Amniotic epithelial cell (primary cell): ENCODE measurements at regions not wholly inside any gene's neighbourhood (a gene's known extent, or its start where the extent isn't known, plus 50 kb on each side); places are given as distances from the start of the nearest gene placed in this dataset.

Experiments
- DNase-seq: peaks from one replicate; pipeline ENCODE4 v3.0.0-alpha.2; 2010; ENCODE audit warnings: low read depth

GRCh38 chr4:137676357-137676998 lies 144.2 kb upstream of the PCDH18 start:
- no peak for DNase-seq

DNA sequence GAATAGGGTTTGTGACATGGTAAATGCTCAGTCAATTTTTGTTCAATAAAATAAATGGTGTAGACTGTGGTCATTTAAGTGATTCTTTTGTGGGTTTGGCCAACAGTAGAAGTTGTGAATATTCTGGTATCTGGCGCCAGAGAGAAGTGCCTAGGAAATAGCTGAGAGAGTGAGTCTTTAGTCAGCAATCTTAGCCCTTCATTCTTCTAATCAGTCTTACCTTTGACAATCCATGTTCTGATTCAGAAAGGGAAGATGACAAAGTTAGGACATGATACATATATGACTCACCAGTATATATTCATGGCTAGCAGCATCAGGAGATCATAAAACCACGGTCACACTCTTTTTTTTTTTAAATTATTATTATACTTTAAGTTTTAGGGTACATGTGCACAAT lies 141.8 kb upstream of the PCDH18 start:
- peak; percentile 24 for DNase-seq

GRCh38 chr4:137668885-137669545 lies 136.7 kb upstream of the PCDH18 start:
- DNase-seq: no peak

DNA sequence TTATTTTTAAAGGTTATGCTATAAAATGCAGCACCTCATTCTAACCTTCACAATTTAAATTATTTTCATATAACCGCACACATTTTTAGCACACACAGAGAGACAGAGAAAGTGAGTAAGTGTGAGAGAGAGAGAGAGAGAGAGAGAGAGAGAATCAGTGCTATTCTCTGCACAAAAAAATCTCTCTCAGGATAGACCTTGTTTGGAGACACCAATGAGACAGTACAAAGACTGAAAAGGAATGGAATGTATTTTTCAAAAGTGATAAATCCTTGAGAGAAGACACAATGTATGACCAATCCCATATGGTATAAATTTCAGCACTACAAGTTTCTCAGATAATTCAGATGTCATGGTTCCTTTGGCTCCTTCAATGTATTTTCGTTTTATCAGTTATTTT lies 132.1 kb upstream of the PCDH18 start:
- DNase-seq: peak; percentile 19

- peak; percentile 53 for DNase-seq
Observed at GRCh38 chr4:137664046-137664387, 131.7 kb upstream of the PCDH18 start.

- DNase-seq: peak; percentile 32
Observed at GRCh38 chr4:137663251-137664045, 131.2 kb upstream of the PCDH18 start.

- DNase-seq: no peak
Observed at GRCh38 chr4:137661693-137662092, 129.4 kb upstream of the PCDH18 start.

GRCh38 chr4:137660211-137660610 lies 127.9 kb upstream of the PCDH18 start:
- DNase-seq: no peak

- no peak for DNase-seq
Observed at GRCh38 chr4:137659431-137659830, 127.1 kb upstream of the PCDH18 start.

DNA sequence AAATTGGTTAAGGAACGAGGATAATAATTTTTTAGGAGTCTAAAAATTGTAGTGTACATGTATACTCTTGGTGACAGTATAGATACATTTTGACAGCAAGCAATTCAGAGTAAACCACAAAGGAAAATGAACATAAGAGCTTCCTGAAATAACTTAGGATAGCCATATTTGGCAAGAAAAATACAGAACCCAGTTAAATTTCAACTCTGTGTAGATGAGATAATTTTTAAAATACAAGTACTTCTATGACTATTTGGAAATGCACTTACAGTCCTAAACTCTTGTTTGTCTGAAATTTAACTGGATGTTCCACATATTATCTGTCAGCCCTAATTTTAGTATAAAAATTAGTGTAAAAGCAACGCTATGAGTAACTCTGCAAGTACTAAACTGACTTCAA lies 124.4 kb upstream of the PCDH18 start:
- no peak for DNase-seq

GRCh38 chr4:137655302-137655701 lies 123.0 kb upstream of the PCDH18 start:
- DNase-seq: no peak

GRCh38 chr4:137651128-137651527 lies 118.8 kb upstream of the PCDH18 start:
- DNase-seq: peak; percentile 82

GRCh38 chr4:137649711-137650450 lies 117.6 kb upstream of the PCDH18 start:
- DNase-seq: no peak

GRCh38 chr4:137648531-137648930 lies 116.2 kb upstream of the PCDH18 start:
- no peak for DNase-seq

DNA sequence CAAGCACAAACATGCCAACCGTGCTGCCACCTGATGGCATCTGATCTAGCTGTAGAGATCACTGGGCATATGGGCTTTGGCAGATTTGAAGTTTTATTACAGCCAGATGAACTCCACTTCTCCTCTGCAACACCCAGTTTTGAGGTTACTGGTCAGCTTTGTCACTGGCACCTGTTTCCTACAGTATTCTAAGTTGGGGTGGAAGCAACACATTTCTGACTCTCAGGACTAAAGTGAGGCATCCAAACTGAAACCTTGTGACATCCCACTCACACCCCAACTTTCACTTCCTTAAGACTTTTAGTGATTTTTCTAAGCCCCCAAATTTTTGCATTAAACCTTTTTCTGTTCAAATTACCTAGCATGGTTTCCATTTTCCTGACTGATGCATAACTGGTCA lies 115.1 kb upstream of the PCDH18 start:
- no peak for DNase-seq

GRCh38 chr4:137644201-137644600 lies 111.9 kb upstream of the PCDH18 start:
- no peak for DNase-seq

DNA sequence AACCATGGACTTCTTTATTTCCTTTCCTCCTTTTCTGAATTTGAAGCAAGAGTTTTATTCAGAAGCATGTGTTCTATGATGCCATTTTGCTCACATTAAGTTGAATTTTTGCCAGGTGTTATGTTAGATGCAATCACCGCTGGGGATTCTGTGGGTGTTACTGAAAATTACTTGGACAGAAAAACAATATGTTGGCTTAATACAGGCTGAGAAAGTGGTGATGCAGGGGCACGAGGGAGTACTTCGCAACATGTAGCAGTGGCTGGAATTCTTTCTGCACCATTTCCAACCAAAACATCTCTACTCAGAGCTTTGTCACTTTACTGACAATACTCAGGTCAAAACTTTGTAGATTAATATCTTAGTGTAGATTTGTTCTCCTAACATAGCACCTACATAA lies 109.2 kb upstream of the PCDH18 start:
- DNase-seq: no peak

DNA sequence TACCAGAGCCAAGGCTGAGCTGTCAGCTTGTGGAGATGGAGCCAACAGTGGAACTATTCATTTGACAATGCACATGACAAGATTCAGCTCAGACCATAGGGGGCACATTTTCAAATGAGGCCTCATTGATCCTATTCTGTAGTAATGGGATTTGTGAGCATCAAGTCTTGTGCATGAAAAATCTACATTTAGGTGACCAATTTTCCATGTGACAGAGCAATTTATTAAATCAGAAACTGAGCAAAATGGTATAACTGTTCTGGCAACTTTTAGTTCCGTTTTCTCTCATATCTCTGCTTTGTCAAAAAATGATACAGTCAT lies 108.5 kb upstream of the PCDH18 start:
- DNase-seq: no peak

DNA sequence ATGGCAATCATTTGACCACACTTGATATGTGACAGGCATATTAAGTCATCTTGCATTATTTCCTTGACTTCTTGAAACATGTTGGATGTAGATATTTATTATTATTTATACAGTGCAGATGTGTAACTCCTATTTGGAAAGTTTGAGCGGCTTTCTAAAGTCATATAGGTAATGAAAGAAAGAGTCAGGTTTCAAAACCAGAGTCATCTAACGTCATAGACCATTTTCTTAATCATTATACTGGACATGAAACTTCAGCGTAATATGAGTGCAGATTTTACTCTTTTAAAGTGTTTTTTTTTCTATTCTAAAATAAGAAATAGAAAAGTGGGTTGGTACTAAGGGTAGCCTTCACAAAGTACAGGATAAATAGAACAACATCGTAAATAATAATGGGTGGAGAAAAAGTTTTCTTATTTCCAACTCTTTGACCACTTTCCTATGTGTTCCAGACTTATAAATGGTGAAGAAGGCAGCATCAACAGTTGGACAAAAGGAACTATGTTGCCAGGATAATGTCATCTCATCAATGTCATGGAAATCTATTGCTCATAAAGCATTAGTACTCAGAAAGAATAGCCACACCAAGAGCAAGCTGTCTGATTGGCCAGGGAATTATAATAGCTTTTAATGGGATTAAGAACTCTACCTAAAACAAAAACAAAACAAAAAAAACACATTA lies 108.0 kb upstream of the PCDH18 start:
- DNase-seq: no peak

GRCh38 chr4:137638934-137639333 lies 106.6 kb upstream of the PCDH18 start:
- no peak for DNase-seq

GRCh38 chr4:137635601-137636000 lies 103.3 kb upstream of the PCDH18 start:
- peak; percentile 26 for DNase-seq

DNA sequence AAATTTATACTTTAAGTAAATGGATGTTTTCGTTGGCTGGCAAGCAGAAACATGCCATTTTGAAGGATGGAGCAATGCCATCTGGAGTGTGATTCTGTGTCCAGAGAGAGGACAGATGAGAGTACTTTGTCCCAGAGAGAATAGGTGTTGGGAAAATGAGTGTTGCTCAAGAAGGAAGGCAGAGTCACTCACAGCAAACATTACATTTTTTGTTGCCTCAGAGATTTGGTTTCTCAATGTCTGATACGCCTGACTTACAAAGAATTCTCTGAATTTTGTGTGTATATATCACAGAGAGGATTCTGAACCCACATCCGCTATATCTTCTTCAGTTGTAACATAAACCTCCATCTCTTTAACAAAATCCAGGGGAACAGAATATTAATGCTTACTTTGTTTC lies 102.8 kb upstream of the PCDH18 start:
- peak; percentile 78 for DNase-seq
